ENCODE measurements at regions not wholly inside any gene's neighbourhood (a gene's known extent, or its start where the extent isn't known, plus 50 kb on each side); places are given as distances from the start of the nearest gene placed in this dataset.
"Not testable (repeated sequence)": the region's sequence is repeated elsewhere in the genome, so short reads cannot be mapped to it uniquely, and the experiment has no call there.

- not testable (repeated sequence) for H3K27me3 ChIP-seq (ENCODE audit: insufficient read depth, poor library complexity, severe bottlenecking)
- peak; percentile 72; the same call in 1 of the 2 replicates for TF ChIP-seq POLR2AphosphoS5 (IDR thresholded peaks at IDR 0.05; ENCODE audit: low read depth)
- peak overlapping the region; percentile 86 for H3K27ac ChIP-seq (replicated peaks)
- DNase-seq (ENCODE audit: low read depth in 1 of 2, low spot score in 1 of 2): peak; percentile 84 to 99
- peak overlapping the region; percentile 58 for H3K4me3 ChIP-seq (replicated peaks; ENCODE audit: insufficient read depth, low read length)
These were observed 1648.3 kb downstream of the SPATA31A7 start for GRCh38 chr9:62838024-62838718.

DNA sequence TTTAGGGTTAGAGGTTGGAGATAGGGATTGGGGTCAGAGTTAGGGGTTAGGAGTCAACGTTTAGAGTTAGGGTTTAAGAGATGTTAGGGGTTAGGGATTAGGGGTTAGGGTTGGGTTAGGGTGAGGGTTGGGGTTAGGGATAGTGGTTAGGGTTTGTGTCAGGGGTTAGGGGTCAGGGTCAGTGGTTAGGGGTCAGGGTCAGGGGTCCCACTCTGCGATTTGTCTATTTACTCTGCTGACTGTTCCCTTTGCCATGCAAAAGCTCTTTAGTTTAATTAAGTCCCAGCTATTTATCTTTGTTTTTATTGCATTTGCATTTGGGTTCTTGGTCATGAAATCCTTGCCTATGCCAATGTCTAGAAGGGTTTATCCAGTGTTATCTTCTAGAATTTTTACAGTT is 1649.3 kb downstream of the SPATA31A7 start:
- H3K4me3 ChIP-seq (replicated peaks; ENCODE audit: insufficient read depth, low read length); H3K27ac ChIP-seq (replicated peaks); DNase-seq (ENCODE audit: low read depth in 1 of 2, low spot score in 1 of 2); H3K27me3 ChIP-seq (ENCODE audit: insufficient read depth, poor library complexity, severe bottlenecking): not testable (repeated sequence)

GRCh38 chr9:62843145-62843544 is 1653.3 kb downstream of the SPATA31A7 start:
- DNase-seq (ENCODE audit: low read depth in 1 of 2, low spot score in 1 of 2); H3K4me3 ChIP-seq (replicated peaks; ENCODE audit: insufficient read depth, low read length); H3K27ac ChIP-seq (replicated peaks); H3K27me3 ChIP-seq (ENCODE audit: insufficient read depth, poor library complexity, severe bottlenecking): not testable (repeated sequence)

- not testable (repeated sequence) for H3K27me3 ChIP-seq (ENCODE audit: insufficient read depth, poor library complexity, severe bottlenecking); H3K27ac ChIP-seq (replicated peaks); DNase-seq (ENCODE audit: low read depth in 1 of 2, low spot score in 1 of 2); H3K4me3 ChIP-seq (replicated peaks; ENCODE audit: insufficient read depth, low read length)
These were observed 1654.0 kb downstream of the SPATA31A7 start for GRCh38 chr9:62843706-62844290.

GRCh38 chr9:62844681-62845185 is 1654.9 kb downstream of the SPATA31A7 start:
- not testable (repeated sequence) for H3K27ac ChIP-seq (replicated peaks); H3K27me3 ChIP-seq (ENCODE audit: insufficient read depth, poor library complexity, severe bottlenecking); DNase-seq (ENCODE audit: low read depth in 1 of 2, low spot score in 1 of 2); H3K4me3 ChIP-seq (replicated peaks; ENCODE audit: insufficient read depth, low read length)

- H3K4me3 ChIP-seq (replicated peaks; ENCODE audit: insufficient read depth, low read length); H3K27me3 ChIP-seq (ENCODE audit: insufficient read depth, poor library complexity, severe bottlenecking); H3K27ac ChIP-seq (replicated peaks); DNase-seq (ENCODE audit: low read depth in 1 of 2, low spot score in 1 of 2): not testable (repeated sequence)
These were observed 1658.4 kb downstream of the SPATA31A7 start for GRCh38 chr9:62848258-62848657.

- not testable (repeated sequence) for H3K4me3 ChIP-seq (replicated peaks; ENCODE audit: insufficient read depth, low read length); H3K27ac ChIP-seq (replicated peaks); H3K27me3 ChIP-seq (ENCODE audit: insufficient read depth, poor library complexity, severe bottlenecking); DNase-seq (ENCODE audit: low read depth in 1 of 2, low spot score in 1 of 2)
These were observed 1660.2 kb downstream of the SPATA31A7 start for GRCh38 chr9:62849991-62850390.

GRCh38 chr9:62857280-62857679 is 1667.4 kb downstream of the SPATA31A7 start:
- not testable (repeated sequence) for H3K4me3 ChIP-seq (replicated peaks; ENCODE audit: insufficient read depth, low read length); H3K27ac ChIP-seq (replicated peaks); DNase-seq (ENCODE audit: low read depth in 1 of 2, low spot score in 1 of 2); H3K27me3 ChIP-seq (ENCODE audit: insufficient read depth, poor library complexity, severe bottlenecking)

DNA sequence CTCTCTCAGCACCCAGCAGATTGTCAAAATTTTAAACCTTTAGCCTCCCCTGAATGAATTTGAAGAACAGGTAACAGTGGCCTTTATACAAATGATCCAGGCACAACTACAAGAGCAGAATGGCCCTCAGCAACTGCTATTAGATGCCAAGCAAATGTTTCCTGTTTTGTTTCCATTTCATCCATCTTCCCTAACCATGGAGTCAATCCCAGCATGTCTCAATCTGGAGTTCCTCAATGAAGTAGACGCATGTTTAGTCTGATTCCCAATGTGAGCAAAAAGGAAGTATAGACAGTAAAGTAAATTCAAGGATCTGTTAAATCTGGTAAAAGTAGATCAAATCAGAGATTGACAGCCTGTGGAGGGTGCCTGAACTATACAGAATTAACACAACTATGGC is 1668.4 kb downstream of the SPATA31A7 start:
- H3K4me3 ChIP-seq (replicated peaks; ENCODE audit: insufficient read depth, low read length); H3K27ac ChIP-seq (replicated peaks); H3K27me3 ChIP-seq (ENCODE audit: insufficient read depth, poor library complexity, severe bottlenecking); DNase-seq (ENCODE audit: low read depth in 1 of 2, low spot score in 1 of 2): not testable (repeated sequence)

DNA sequence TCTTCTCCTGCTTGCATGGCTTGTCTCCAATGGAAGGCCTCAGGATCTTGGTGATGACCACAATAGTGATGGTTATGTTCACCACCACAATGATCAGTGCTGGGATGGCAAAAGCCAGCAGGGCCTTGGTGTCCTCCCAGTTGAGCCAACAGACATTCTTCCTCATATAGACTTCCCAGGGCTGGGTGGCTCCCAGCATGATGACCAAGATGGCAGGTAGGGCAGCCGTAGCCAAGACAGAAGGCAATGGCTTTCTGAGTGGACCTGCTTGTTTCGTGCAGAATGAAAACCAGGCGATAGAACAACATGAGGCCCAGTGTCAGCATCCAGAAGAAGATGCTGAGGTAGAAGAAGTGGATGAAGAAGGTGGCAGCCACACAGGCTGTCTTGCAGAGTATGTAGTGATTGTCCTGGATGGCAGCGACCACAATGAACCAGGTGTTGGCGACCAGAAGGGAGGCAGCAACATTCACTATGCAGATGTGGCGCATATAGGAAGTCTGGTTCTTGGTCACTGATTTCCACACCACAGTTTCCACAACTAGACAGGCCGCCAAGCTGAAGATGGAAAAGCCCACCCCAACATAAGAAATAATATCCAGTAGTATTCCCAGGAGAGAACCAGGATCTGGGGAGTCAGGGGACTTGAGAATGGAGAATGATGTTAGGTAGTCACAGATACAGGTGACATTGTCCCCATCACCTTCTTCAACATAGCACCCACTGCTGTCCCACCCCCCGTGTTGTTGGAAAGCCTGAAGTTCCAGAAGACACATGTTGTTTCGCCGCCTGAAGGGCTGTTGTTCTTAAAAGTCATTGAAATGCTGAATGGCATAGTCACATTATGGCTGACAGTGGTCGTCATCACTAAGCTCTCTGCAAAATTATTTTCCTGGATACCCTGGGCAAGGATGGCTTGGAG is 1671.4 kb downstream of the SPATA31A7 start:
- DNase-seq (ENCODE audit: low read depth in 1 of 2, low spot score in 1 of 2): not testable (repeated sequence)

GRCh38 chr9:62862180-62862579 is 1672.3 kb downstream of the SPATA31A7 start:
- DNase-seq (ENCODE audit: low read depth in 1 of 2, low spot score in 1 of 2); H3K27me3 ChIP-seq (ENCODE audit: insufficient read depth, poor library complexity, severe bottlenecking); H3K4me3 ChIP-seq (replicated peaks; ENCODE audit: insufficient read depth, low read length); H3K27ac ChIP-seq (replicated peaks): not testable (repeated sequence)

More for the DNA sequence above, 1671.4 kb downstream of the SPATA31A7 start:
- not testable (repeated sequence) for H3K4me3 ChIP-seq (replicated peaks; ENCODE audit: insufficient read depth, low read length); H3K27me3 ChIP-seq (ENCODE audit: insufficient read depth, poor library complexity, severe bottlenecking); H3K27ac ChIP-seq (replicated peaks)

DNA sequence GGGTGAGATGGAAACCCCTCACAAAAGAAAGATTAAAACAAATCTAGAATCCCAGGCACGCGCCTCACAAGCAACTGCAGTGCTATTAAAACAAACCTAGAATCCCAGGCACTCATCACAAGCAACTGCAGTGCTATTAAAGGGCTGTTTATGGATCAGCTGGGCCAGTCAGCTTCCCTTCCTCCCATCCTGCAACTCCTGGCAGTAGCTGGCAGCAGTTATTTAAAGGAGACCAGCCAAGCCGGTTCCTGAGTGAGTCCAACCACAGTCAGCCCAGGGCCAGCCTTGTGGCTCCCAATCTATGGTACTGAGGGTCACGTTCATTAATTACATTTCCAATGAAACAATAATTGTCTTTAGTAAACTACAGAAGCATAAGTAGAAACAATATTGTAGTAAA is 1673.5 kb downstream of the SPATA31A7 start:
- DNase-seq (ENCODE audit: low read depth in 1 of 2, low spot score in 1 of 2); H3K27me3 ChIP-seq (ENCODE audit: insufficient read depth, poor library complexity, severe bottlenecking); H3K27ac ChIP-seq (replicated peaks); H3K4me3 ChIP-seq (replicated peaks; ENCODE audit: insufficient read depth, low read length): not testable (repeated sequence)

- not testable (repeated sequence) for H3K27ac ChIP-seq (replicated peaks); DNase-seq (ENCODE audit: low read depth in 1 of 2, low spot score in 1 of 2); H3K4me3 ChIP-seq (replicated peaks; ENCODE audit: insufficient read depth, low read length); H3K27me3 ChIP-seq (ENCODE audit: insufficient read depth, poor library complexity, severe bottlenecking)
These were observed 1674.0 kb downstream of the SPATA31A7 start for GRCh38 chr9:62863867-62864266.

Measured in HL-60 (cell line).